OCI-LY7 (cell line): ENCODE measurements at regions not wholly inside any gene's neighbourhood (a gene's known extent, or its start where the extent isn't known, plus 50 kb on each side); places are given as distances from the start of the nearest gene placed in this dataset.

Experiments used
- CTCF ChIP-seq: fragments of 200-600 bp; sonication (generic); conservative IDR thresholded peaks from 2 replicates; pipeline ENCODE4 v1.5.1; 2014; ENCODE audit warnings: mild to moderate bottlenecking, antibody characterized with exemption, low read length, moderate library complexity, mixed read lengths
- EZH2phosphoT487 ChIP-seq: fragments of 200-600 bp; sonication (generic); IDR thresholded peaks from 2 replicates; pipeline ENCODE4 v1.6.1; 2018; ENCODE audit warnings: low read depth, borderline replicate concordance, mild to moderate bottlenecking, mixed run types, antibody characterized with exemption, low read length, moderate library complexity, mixed read lengths

GRCh38 chr12:74120644-74121043 is 417.0 kb upstream of the ATXN7L3B start:
- TF ChIP-seq CTCF (no peak), EZH2phosphoT487 (no peak)
